Tibial nerve (tissue), 3 donors: ENCODE measurements at regions not wholly inside any gene's neighbourhood (a gene's known extent, or its start where the extent isn't known, plus 50 kb on each side); places are given as distances from the start of the nearest gene placed in this dataset.

Source experiments
- EP300 ChIP-seq, 2 donors: sonication (generic); formaldehyde crosslinking; IDR thresholded peaks; one replicate each; pipeline ENCODE4 v1.6.1; 2017; ENCODE audit warnings: antibody characterized with exemption in 2 of 2, mild to moderate bottlenecking in 1 of 2
- POLR2A ChIP-seq, 2 donors: fragments of 450-650 bp; IDR thresholded peaks; one replicate each; pipeline ENCODE4 v1.6.1; 2017; ENCODE audit warnings: antibody characterized with exemption in 2 of 2, mild to moderate bottlenecking in 2 of 2, moderate library complexity in 2 of 2

DNA sequence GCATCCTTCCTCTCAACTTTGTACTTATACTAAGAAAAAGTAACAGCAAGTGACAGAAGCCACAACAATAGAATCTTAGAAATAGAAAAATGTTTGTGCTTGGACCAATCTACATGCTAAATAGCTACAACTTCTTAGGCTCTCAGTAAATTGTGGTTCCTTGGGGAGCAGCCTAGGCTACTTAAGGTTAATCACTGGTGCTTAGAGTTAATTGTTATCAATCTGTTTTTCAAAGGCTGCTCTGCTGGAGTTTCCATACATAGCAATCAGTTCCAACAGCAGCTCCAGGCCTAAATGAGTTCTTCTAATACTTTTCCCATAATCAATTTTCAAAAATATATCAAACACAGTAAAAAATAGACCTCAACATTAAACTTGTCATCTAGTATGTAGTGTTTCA, 571.4 kb downstream of the EPHA7 start:
- no peak for TF ChIP-seq POLR2A (IDR thresholded peaks at IDR 0.05)
- TF ChIP-seq EP300 (IDR thresholded peaks at IDR 0.05) = no peak
